ENCODE measurements at regions not wholly inside any gene's neighbourhood (a gene's known extent, or its start where the extent isn't known, plus 50 kb on each side); places are given as distances from the start of the nearest gene placed in this dataset.

DNA sequence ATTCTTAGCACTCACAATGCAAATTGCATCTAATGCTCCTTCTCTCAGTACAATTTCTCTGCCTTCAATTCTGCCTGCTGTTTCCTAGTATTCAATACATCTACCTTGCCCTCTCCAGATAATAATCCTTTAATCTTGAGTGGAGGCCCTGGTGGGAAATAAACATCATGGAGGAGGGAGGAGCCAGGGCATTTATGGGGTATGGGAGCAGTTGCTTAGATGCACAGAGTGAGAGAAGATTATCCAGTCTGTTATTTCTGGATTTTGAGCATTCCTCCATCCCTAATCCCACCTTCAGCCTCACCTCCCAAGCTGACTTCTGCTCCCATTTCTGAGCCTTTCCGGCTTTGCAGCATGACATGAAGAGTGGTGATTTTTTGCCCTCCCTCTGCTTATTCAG is 127.9 kb upstream of the PPP3CA start:
- DNase-seq (ENCODE audit: insufficient read length, low spot score, missing footprints): peak; percentile 3
- Histone ChIP-seq H4K20me1 (ENCODE audit: insufficient read depth, low read length) (no peaks in the 10 kb centered on the region), H3K4me1 (ENCODE audit: insufficient read depth, low read length) (peaks cover 14% of the 10 kb centered on the region), H3K27me3 (ENCODE audit: insufficient read depth, low read length) (no peaks in the 10 kb centered on the region), H3K4me2 (ENCODE audit: insufficient read depth, low read length) (peak overlapping the region; percentile 17), H3K4me3 (ENCODE audit: insufficient read depth, low read length) (no peak overlapping the region), H3K36me3 (ENCODE audit: insufficient read depth, low read length) (no peaks in the 10 kb centered on the region), H3K27ac (ENCODE audit: low read depth, low read length) (no peak overlapping the region), H2AFZ (ENCODE audit: low read length) (peak overlapping the region; percentile 38), H3K79me2 (ENCODE audit: insufficient read depth, low read length) (no peaks in the 10 kb centered on the region), H3K9me3 (ENCODE audit: low read depth, low read length) (no peaks in the 10 kb centered on the region)
- no peak for TF ChIP-seq CTCF (IDR thresholded peaks at IDR 0.05; ENCODE audit: extremely low read depth, low read depth, low read length)

DNA sequence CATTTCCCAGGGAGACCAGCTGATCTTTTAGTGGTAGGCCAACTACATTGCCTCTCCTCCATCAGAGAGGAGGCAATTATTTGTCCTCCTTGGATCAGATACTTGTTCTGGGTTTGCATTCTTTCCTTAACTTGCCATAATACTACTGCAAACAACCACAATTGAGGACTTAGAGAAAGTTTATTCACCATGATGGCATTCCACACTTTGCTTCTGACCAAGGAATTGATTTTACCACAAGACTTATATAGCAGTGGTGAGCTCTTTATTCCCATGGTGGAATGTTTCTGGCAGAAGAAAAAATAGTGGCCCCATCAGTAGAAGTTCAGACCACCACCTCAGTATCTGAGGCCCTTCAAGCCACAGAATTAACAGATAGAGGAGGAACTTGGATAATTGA is 123.9 kb upstream of the PPP3CA start:
- Histone ChIP-seq H3K36me3 (ENCODE audit: insufficient read depth, low read length) (no peaks in the 10 kb centered on the region), H4K20me1 (ENCODE audit: insufficient read depth, low read length) (no peaks in the 10 kb centered on the region), H2AFZ (ENCODE audit: low read length) (no peak overlapping the region), H3K4me3 (ENCODE audit: insufficient read depth, low read length) (no peak overlapping the region), H3K4me1 (ENCODE audit: insufficient read depth, low read length) (peaks cover 14% of the 10 kb centered on the region), H3K4me2 (ENCODE audit: insufficient read depth, low read length) (no peak overlapping the region), H3K79me2 (ENCODE audit: insufficient read depth, low read length) (no peaks in the 10 kb centered on the region), H3K27me3 (ENCODE audit: insufficient read depth, low read length) (no peaks in the 10 kb centered on the region), H3K9me3 (ENCODE audit: low read depth, low read length) (no peaks in the 10 kb centered on the region), H3K27ac (ENCODE audit: low read depth, low read length) (no peak overlapping the region)
- no peak for TF ChIP-seq CTCF (IDR thresholded peaks at IDR 0.05; ENCODE audit: extremely low read depth, low read depth, low read length)
- DNase-seq (ENCODE audit: insufficient read length, low spot score, missing footprints): peak; percentile 14

- Histone ChIP-seq H2AFZ (ENCODE audit: low read length) (no peak overlapping the region), H4K20me1 (ENCODE audit: insufficient read depth, low read length) (no peaks in the 10 kb centered on the region), H3K27me3 (ENCODE audit: insufficient read depth, low read length) (no peaks in the 10 kb centered on the region), H3K4me2 (ENCODE audit: insufficient read depth, low read length) (no peak overlapping the region), H3K36me3 (ENCODE audit: insufficient read depth, low read length) (no peaks in the 10 kb centered on the region), H3K27ac (ENCODE audit: low read depth, low read length) (no peak overlapping the region), H3K4me3 (ENCODE audit: insufficient read depth, low read length) (no peak overlapping the region), H3K79me2 (ENCODE audit: insufficient read depth, low read length) (no peaks in the 10 kb centered on the region), H3K9me3 (ENCODE audit: low read depth, low read length) (no peaks in the 10 kb centered on the region), H3K4me1 (ENCODE audit: insufficient read depth, low read length) (no peaks in the 10 kb centered on the region)
- DNase-seq (ENCODE audit: insufficient read length, low spot score, missing footprints): no peak
- TF ChIP-seq CTCF (IDR thresholded peaks at IDR 0.05; ENCODE audit: extremely low read depth, low read depth, low read length): no peak
Observed at GRCh38 chr4:101464596-101464995, 117.3 kb upstream of the PPP3CA start.

GRCh38 chr4:101458914-101459313 is 111.6 kb upstream of the PPP3CA start:
- Histone ChIP-seq H3K27ac (ENCODE audit: low read depth, low read length) (no peak overlapping the region), H2AFZ (ENCODE audit: low read length) (peak overlapping the region; percentile 47), H3K27me3 (ENCODE audit: insufficient read depth, low read length) (no peaks in the 10 kb centered on the region), H3K36me3 (ENCODE audit: insufficient read depth, low read length) (no peaks in the 10 kb centered on the region), H3K4me2 (ENCODE audit: insufficient read depth, low read length) (no peak overlapping the region), H3K9me3 (ENCODE audit: low read depth, low read length) (no peaks in the 10 kb centered on the region), H3K4me1 (ENCODE audit: insufficient read depth, low read length) (no peaks in the 10 kb centered on the region), H3K79me2 (ENCODE audit: insufficient read depth, low read length) (no peaks in the 10 kb centered on the region), H3K4me3 (ENCODE audit: insufficient read depth, low read length) (no peak overlapping the region), H4K20me1 (ENCODE audit: insufficient read depth, low read length) (no peaks in the 10 kb centered on the region)
- no peak for TF ChIP-seq CTCF (IDR thresholded peaks at IDR 0.05; ENCODE audit: extremely low read depth, low read depth, low read length)
- DNase-seq (ENCODE audit: insufficient read length, low spot score, missing footprints): no peak
